22Rv1 (cell line): ENCODE measurements at regions not wholly inside any gene's neighbourhood (a gene's known extent, or its start where the extent isn't known, plus 50 kb on each side); places are given as distances from the start of the nearest gene placed in this dataset.

Source experiments
- H3K27ac ChIP-seq: fragments of 450-650 bp; 2 replicates; pipeline ENCODE4 v1.5.1; 2017
- ZFX ChIP-seq: fragments of 450-650 bp; IDR thresholded peaks from 2 replicates; pipeline ENCODE4 v1.6.1; 2017; ENCODE audit warnings: antibody characterized with exemption, borderline replicate concordance
- TF ChIP-seq, protein P1 (sequence below): fragments of 450-650 bp; IDR thresholded peaks from 2 replicates; pipeline ENCODE4 v1.5.1; 2017; ENCODE audit warnings: mild to moderate bottlenecking

DNA sequence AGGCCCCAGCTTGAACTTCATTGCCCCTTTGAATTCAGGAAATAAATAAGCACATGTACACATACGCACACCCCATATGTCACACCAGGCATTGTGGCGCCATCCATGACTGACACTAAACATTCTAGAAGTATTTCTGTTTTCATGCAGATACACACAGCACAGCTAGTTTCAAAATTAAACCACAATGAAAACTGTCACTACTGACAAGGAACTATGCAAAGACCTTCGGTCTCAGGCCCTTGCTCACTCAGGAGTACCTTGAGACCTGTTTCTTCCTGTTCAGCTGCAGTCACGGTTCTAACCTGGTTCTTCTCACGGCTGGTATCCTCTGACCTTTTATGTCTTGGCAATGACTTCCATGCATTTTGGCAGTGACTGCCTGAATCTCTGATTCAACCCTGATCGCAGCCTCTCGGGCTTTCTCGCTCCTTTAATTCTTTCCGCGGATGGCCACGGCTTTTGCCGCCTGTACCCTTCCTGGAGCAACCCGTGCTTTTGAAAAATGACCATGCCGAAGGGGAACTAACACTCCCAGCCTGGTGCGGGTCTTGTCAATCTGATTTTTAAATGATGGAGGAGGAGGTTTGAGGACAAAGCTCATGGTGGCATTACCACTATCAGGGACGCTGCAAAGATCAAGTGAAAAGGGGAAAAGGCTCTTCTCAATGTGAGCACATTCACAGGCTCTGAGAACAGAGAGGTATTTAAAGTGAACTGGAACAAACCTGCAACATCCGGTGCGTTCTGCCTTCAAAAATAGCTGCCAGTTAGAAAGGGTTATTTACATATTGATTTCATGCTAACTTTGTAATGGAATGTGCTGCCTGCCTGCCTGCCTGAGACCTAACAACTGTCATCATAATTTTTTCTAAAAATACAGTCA lies 384.6 kb downstream of the RRAGC start:
- H3K27ac ChIP-seq = no peak overlapping the region

DNA sequence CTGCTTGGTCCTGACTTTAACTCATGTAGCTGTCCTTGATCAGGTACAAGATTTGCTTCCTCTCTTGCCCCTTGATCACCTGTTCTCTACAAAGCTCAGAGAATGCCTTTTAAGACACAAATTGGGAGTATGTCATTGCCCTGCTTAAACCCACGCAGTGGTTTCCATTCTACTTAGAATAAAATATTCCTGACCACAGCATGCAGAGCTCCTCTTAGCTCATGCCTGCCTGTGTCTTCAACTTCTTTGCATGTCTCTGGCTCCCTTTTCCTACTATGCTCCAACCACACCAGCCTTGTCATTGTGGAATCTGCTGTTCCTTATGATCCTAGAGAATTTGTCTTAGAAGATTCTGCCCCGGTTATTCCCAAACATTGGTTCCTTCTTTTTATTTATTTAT lies 393.1 kb downstream of the RRAGC start:
- TF ChIP-seq ZFX = no peak
- TF ChIP-seq, protein P1, sequence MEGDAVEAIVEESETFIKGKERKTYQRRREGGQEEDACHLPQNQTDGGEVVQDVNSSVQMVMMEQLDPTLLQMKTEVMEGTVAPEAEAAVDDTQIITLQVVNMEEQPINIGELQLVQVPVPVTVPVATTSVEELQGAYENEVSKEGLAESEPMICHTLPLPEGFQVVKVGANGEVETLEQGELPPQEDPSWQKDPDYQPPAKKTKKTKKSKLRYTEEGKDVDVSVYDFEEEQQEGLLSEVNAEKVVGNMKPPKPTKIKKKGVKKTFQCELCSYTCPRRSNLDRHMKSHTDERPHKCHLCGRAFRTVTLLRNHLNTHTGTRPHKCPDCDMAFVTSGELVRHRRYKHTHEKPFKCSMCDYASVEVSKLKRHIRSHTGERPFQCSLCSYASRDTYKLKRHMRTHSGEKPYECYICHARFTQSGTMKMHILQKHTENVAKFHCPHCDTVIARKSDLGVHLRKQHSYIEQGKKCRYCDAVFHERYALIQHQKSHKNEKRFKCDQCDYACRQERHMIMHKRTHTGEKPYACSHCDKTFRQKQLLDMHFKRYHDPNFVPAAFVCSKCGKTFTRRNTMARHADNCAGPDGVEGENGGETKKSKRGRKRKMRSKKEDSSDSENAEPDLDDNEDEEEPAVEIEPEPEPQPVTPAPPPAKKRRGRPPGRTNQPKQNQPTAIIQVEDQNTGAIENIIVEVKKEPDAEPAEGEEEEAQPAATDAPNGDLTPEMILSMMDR = no peak
- no peak overlapping the region for H3K27ac ChIP-seq

More for the DNA sequence above, 384.6 kb downstream of the RRAGC start:
- TF ChIP-seq, protein P1 = no peak
- TF ChIP-seq ZFX = no peak

GRCh38 chr1:38465460-38465859 lies 394.1 kb downstream of the RRAGC start:
- H3K27ac ChIP-seq = no peak overlapping the region
- TF ChIP-seq, protein P1 = no peak
- TF ChIP-seq ZFX = no peak

DNA sequence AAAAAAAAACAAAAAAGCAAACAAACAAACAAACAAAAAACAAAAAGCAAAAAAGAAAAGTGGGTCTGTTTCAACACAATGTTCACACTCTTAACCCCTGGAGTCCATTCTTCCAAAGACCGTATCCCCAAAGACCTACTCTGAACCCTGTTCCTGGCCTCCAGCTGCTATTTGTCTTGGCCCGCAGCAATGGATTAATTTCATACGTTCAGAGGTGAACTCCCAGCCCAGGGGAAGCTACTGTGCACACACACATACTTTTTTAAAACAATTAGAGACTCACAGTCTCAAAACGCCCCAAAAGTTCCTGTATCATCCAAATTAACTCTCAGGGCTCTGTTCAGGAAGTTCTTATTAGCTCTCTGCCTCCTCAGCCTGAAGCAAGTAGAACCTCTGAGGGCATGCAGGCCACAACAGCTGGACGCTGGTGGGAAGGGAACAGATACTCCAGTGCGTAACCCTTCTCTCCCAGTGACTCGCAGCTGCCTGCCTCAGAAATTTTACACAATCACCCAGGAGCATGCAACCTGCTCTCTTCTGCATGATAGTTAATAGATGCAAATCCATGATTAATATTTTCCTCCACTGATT lies 395.4 kb downstream of the RRAGC start:
- TF ChIP-seq, protein P1 = no peak
- no peak for TF ChIP-seq ZFX
- no peak overlapping the region for H3K27ac ChIP-seq

GRCh38 chr1:38463074-38463473 lies 396.5 kb downstream of the RRAGC start:
- TF ChIP-seq, protein P1 = no peak
- no peak for TF ChIP-seq ZFX
- H3K27ac ChIP-seq = no peak overlapping the region

DNA sequence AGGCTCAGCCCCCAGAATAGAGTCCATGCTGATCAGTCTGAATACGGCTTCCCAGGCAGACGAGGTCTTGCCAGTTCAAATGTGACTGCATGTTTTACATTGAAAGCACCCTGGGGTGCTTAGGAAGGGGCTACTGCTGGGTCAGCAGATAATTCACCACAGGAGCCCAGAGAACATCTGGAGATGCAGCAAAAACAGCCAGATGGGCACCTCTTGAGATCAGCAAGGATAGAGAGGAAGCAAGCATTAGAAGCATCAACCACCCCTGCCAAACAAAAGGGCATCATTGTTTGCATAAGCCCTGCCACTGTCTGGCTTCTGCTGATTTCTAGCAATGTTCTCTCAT lies 403.1 kb downstream of the RRAGC start:
- no peak overlapping the region for H3K27ac ChIP-seq
- TF ChIP-seq ZFX = no peak
- TF ChIP-seq, protein P1 = no peak

DNA sequence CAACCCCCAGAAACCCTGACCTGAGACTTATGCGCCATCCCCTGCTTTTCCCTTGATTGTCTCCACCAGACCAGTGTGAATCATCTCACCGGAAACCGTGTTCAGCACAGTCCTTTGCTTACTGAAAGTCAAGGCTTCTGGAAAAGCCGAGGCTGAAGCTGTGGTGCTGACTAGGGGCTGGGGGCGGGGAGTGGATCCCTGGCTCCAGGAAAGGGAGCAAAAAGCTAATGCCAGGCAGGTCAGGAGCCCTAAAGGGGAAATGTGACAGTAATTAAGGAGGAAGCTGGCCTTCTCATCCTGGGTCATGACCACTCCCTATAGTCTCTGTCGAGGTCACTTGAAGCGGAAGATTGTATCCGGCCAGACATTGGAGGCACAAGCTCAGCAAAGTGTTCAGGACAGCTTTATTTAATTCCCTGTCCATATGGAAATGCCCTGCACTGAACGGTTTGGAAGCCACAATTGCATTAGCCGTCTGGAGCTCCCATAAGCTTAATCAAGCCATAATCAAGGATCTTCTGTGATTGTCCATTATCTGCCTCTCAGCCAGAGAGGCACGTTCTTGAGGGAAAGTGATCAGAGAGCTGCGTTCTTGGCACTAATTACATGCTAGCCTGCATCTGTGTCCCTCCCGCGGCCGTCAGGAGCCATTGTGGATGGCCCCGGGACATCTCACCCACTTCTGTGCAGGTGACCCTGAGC lies 403.6 kb downstream of the RRAGC start:
- no peak overlapping the region for H3K27ac ChIP-seq
- TF ChIP-seq, protein P1 = no peak
- TF ChIP-seq ZFX = no peak
